Peyer's patch (tissue), 4 donors: ENCODE measurements at regions not wholly inside any gene's neighbourhood (a gene's known extent, or its start where the extent isn't known, plus 50 kb on each side); places are given as distances from the start of the nearest gene placed in this dataset.

Experiments
- DNase-seq, 3 donors: peaks; one replicate each; pipeline ENCODE4 v3.0.0-alpha.2; 2017 to 2019
- H3K27ac ChIP-seq, 4 donors: fragments of 200-600 bp; sonication (generic); one replicate each; pipeline ENCODE4 v1.5.1; 2016 to 2019
- H3K27me3 ChIP-seq, 2 donors: fragments of 200-600 bp; sonication (generic); one replicate each; pipeline ENCODE4 v1.5.1; 2019
- H3K36me3 ChIP-seq, 3 donors: fragments of 200-600 bp; sonication (generic); one replicate each; pipeline ENCODE4 v1.5.1; 2016 to 2019
- H3K4me1 ChIP-seq, 4 donors: fragments of 200-600 bp; sonication (generic); one replicate each; pipeline ENCODE4 v1.5.1; 2016 to 2019
- H3K4me3 ChIP-seq, 4 donors: fragments of 200-600 bp; sonication (generic); 1 replicate in 3 of 4; 2 replicates in 1 of 4; pipeline ENCODE4 v1.5.1; 2016 to 2019; ENCODE audit warnings: mild to moderate bottlenecking in 1 of 4
- H3K9me3 ChIP-seq, 4 donors: fragments of 200-600 bp; sonication (generic); one replicate each; pipeline ENCODE4 v1.5.1; 2016 to 2019; ENCODE audit warnings: mild to moderate bottlenecking in 1 of 4
- CTCF ChIP-seq, 6 experiments: fragments of 450-650 bp in 4 of 6; fragments of 200-600 bp in 2 of 6; sonication (generic) in 1 of 6; IDR thresholded peaks; one replicate each; pipeline ENCODE4 v1.5.1; 2017 to 2019; ENCODE audit warnings: antibody characterized with exemption in 6 of 6, mild to moderate bottlenecking in 3 of 6, moderate library complexity in 1 of 6
- POLR2A ChIP-seq, 2 donors: fragments of 450-650 bp; IDR thresholded peaks; one replicate each; pipeline ENCODE4 v1.5.1; 2017; ENCODE audit warnings: antibody characterized with exemption in 2 of 2, mild to moderate bottlenecking in 2 of 2, moderate library complexity in 2 of 2

- Histone ChIP-seq H3K27me3 (no peaks in the 10 kb centered on the region), H3K4me3 (no peak overlapping the region), H3K36me3 (no peaks in the 10 kb centered on the region), H3K27ac (no peak overlapping the region), H3K4me1 (peaks cover 0 to 13% (median 10%) of the 10 kb centered on the region in 4 donors), H3K9me3 (no peaks in the 10 kb centered on the region)
- TF ChIP-seq CTCF (IDR thresholded peaks at IDR 0.05) (no peak), POLR2A (IDR thresholded peaks at IDR 0.05) (no peak)
- no peak for DNase-seq
These were observed 396.3 kb upstream of the PROK2 start for GRCh38 chr3:72181251-72181650.

GRCh38 chr3:72180405-72180804 lies 395.5 kb upstream of the PROK2 start:
- no peak overlapping the region for H3K27ac ChIP-seq
- H3K4me1 ChIP-seq, result peaks cover 0 to 13% (median 10%) of the 10 kb centered on the region in 4 donors
- H3K36me3 ChIP-seq, result no peaks in the 10 kb centered on the region
- H3K27me3 ChIP-seq, result no peaks in the 10 kb centered on the region
- no peak for DNase-seq
- no peak overlapping the region for H3K4me3 ChIP-seq
- H3K9me3 ChIP-seq, result no peaks in the 10 kb centered on the region
- no peak for TF ChIP-seq CTCF (IDR thresholded peaks at IDR 0.05)
- TF ChIP-seq POLR2A (IDR thresholded peaks at IDR 0.05), result no peak

GRCh38 chr3:72179107-72179464 lies 394.1 kb upstream of the PROK2 start:
- Histone ChIP-seq H3K27ac (no peak overlapping the region), H3K9me3 (no peaks in the 10 kb centered on the region), H3K4me3 (no peak overlapping the region), H3K27me3 (no peaks in the 10 kb centered on the region), H3K36me3 (no peaks in the 10 kb centered on the region), H3K4me1 (peaks cover 0 to 13% (median 10%) of the 10 kb centered on the region in 4 donors)
- no peak for DNase-seq
- TF ChIP-seq CTCF (IDR thresholded peaks at IDR 0.05), result no peak
- TF ChIP-seq POLR2A (IDR thresholded peaks at IDR 0.05), result no peak

GRCh38 chr3:72178463-72179106 lies 393.6 kb upstream of the PROK2 start:
- no peak for DNase-seq
- H3K4me3 ChIP-seq, result no peak overlapping the region
- no peaks in the 10 kb centered on the region for H3K9me3 ChIP-seq
- H3K4me1 ChIP-seq, result peaks cover 0 to 13% (median 10%) of the 10 kb centered on the region in 4 donors
- no peak for TF ChIP-seq CTCF (IDR thresholded peaks at IDR 0.05)
- no peak for TF ChIP-seq POLR2A (IDR thresholded peaks at IDR 0.05)
- H3K27ac ChIP-seq, result no peak overlapping the region
- no peaks in the 10 kb centered on the region for H3K36me3 ChIP-seq
- no peaks in the 10 kb centered on the region for H3K27me3 ChIP-seq

- TF ChIP-seq CTCF (IDR thresholded peaks at IDR 0.05), result no peak
- DNase-seq, result no peak
- no peaks in the 10 kb centered on the region for H3K9me3 ChIP-seq
- H3K4me3 ChIP-seq, result peak overlapping the region in 3 of 4 donors; percentile 11 to 28 (median 27)
- no peaks in the 10 kb centered on the region for H3K36me3 ChIP-seq
- H3K4me1 ChIP-seq, result peaks cover 0 to 13% (median 10%) of the 10 kb centered on the region in 4 donors
- no peaks in the 10 kb centered on the region for H3K27me3 ChIP-seq
- H3K27ac ChIP-seq, result peak overlapping the region in 3 of 4 donors; percentile 25 to 30 (median 27)
These were observed 392.4 kb upstream of the PROK2 start for GRCh38 chr3:72177075-72178050.
